AG04449 (cell line): ENCODE measurements at regions not wholly inside any gene's neighbourhood (a gene's known extent, or its start where the extent isn't known, plus 50 kb on each side); places are given as distances from the start of the nearest gene placed in this dataset.

Experiments
- CTCF ChIA-PET: fragments of 350-600 bp; formaldehyde crosslinking; extraction: SDS; loops from one replicate; lab custom pipeline; 2021; ENCODE audit warnings: antibody characterized with exemption; lab: Yijun Ruan, JAX
- POLR2A ChIA-PET: fragments of 400-600, 350-600 bp; formaldehyde crosslinking; extraction: SDS; loops from one replicate; lab custom pipeline; 2020; ENCODE audit warnings: antibody characterized with exemption, inconsistent platforms; lab: Yijun Ruan, JAX
- DNase-seq: peaks from one replicate; pipeline ENCODE4 v3.0.0-alpha.2; 2010; ENCODE audit warnings: low read depth, low spot score
- H3K4me3 ChIP-seq: 2 replicates; pipeline ENCODE4 v1.5.1; 2011; ENCODE audit warnings: low read depth, mild to moderate bottlenecking, control low read depth, low read length
- TF ChIP-seq, protein P1 (sequence below): IDR thresholded peaks from one replicate; pipeline ENCODE4 v1.5.1; 2011; ENCODE audit warnings: mild to moderate bottlenecking, moderate library complexity, low read length, control low read depth, inconsistent platforms; ENCODE audit not compliant: insufficient read depth; ENCODE audit errors: missing control alignments

DNA sequence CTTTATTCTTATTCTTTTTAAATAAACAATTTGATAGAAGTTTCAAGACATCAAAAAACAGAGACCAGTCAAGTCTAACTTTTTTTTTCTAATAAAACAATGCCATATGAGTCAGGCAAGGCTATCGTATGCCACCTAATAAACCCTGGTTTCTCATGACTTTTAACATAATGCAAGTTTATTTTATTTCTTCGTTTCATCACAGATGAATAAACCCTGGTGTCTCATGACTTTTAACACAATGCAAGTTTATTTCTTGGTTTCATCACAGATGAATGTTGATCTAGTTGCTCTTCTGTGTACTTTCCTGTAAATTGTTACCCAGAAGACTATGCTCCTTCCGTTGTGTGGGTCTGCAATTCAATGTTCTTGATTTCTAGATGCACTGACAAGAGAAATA is 905.4 kb downstream of the ROBO2 start:
- CTCF ChIA-PET, result no interaction called here
- no peak for DNase-seq
- TF ChIP-seq, protein P1, sequence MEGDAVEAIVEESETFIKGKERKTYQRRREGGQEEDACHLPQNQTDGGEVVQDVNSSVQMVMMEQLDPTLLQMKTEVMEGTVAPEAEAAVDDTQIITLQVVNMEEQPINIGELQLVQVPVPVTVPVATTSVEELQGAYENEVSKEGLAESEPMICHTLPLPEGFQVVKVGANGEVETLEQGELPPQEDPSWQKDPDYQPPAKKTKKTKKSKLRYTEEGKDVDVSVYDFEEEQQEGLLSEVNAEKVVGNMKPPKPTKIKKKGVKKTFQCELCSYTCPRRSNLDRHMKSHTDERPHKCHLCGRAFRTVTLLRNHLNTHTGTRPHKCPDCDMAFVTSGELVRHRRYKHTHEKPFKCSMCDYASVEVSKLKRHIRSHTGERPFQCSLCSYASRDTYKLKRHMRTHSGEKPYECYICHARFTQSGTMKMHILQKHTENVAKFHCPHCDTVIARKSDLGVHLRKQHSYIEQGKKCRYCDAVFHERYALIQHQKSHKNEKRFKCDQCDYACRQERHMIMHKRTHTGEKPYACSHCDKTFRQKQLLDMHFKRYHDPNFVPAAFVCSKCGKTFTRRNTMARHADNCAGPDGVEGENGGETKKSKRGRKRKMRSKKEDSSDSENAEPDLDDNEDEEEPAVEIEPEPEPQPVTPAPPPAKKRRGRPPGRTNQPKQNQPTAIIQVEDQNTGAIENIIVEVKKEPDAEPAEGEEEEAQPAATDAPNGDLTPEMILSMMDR, result no peak

DNA sequence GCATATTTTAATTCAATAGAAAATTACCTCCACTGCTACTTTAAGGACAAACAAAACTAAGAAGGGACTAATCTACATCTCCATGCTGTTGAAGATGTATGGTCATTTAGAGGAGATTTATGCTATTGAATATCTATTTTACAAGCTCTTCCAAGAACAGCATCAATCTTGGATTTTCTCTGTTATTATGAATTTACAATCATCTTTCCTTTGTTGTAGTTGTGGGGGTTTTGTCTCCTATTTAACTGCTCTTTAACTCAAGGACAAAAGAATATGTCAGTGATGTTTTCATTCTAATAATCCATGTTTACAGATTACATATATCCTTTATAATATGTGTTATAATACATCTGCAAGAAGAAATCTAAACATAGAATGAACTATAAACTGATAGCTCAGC is 907.8 kb downstream of the ROBO2 start:
- H3K4me3 ChIP-seq, result no peak overlapping the region
- CTCF ChIA-PET, result no interaction called here
- TF ChIP-seq, protein P1, result no peak
- DNase-seq, result no peak
- POLR2A ChIA-PET, result no interaction called here

More for the DNA sequence above, 905.4 kb downstream of the ROBO2 start:
- POLR2A ChIA-PET, result no interaction called here
- H3K4me3 ChIP-seq, result no peak overlapping the region

DNA sequence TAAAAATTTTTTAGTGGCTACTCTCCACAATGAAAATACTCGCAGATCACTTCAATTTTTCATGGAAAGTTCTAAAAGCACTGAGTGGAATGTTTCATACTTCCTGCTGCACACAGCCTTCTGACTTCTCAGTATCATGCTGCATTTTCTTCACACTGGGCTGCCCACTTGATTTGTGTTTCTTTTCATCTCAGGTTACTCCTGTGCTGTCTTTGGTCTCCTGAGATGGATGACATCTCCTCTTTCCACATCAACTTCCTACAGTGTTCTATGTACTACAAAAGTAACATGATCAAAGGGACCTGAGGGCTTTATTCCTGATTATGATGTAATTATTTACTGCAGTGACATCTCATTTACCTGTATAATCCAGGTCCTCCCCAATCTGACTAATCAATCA is 927.7 kb downstream of the ROBO2 start:
- no peak overlapping the region for H3K4me3 ChIP-seq
- TF ChIP-seq, protein P1, result no peak
- ChIA-PET CTCF (no interaction called here), POLR2A (no interaction called here)
- DNase-seq, result no peak

DNA sequence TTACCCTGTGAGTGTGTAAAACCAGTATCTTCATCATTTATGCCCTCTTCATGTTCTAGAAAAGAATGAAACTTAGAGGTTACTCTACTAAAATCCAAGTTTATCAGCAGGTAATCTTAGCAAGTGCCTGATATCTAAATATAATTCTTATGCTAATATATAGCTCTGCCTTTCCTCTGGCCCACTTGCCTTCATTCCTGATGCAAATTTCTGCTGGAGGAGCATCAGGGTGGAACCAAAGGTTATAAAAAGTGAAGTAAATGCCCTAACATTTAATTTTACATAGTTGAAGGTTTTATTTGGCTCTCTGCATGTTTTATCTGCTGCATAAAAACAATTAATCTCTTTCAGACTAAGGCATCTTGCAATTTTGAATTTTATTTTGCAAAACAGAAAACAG is 936.2 kb downstream of the ROBO2 start:
- TF ChIP-seq, protein P1, result no peak
- ChIA-PET CTCF (no interaction called here), POLR2A (no interaction called here)
- no peak for DNase-seq
- no peak overlapping the region for H3K4me3 ChIP-seq

DNA sequence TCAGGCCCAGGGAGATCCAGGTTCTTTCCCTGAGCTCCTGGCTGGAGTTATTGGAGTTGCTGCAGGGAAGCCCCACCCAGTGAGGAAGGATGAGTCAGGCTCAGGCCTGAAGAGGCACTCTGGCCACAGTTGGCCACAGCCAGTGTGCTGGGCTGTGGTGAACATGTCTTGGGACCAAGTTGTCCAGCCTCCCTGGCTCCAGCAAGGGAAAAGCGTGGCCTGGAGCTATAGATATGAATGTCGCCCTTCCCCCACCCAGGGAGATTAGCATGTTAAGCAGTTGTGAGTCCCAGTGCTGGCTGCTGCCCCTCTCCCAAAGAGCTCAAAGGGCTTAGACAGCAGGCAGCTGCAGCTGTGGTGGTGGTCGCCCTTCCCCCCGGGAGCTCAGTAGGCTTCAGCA is 963.2 kb downstream of the ROBO2 start:
- no peak overlapping the region for H3K4me3 ChIP-seq
- POLR2A ChIA-PET, result no interaction called here
- TF ChIP-seq, protein P1, result no peak
- CTCF ChIA-PET, result no interaction called here
- no peak for DNase-seq

DNA sequence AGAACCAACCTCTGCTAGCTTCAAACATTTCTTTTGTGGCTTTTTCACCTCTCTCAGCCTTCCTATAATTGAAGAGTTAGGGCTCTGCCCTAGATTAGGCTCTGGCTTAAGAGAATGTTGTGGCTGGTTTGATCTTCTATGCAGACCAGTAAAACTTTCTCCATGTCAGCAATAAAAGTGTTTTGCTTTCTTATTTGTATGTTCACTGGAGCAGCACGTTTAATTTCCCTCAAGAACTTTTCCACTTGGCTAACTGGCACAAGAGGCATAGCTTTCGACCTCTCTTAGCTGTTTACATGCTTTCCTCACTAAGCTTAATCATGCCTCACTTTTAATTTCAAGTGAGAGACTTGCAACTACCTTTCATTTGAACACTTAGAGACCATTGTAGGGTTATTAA is 964.7 kb downstream of the ROBO2 start:
- no peak overlapping the region for H3K4me3 ChIP-seq
- POLR2A ChIA-PET, result no interaction called here
- CTCF ChIA-PET, result no interaction called here
- DNase-seq, result no peak
- TF ChIP-seq, protein P1, result no peak
